ENCODE measurements at regions not wholly inside any gene's neighbourhood (a gene's known extent, or its start where the extent isn't known, plus 50 kb on each side); places are given as distances from the start of the nearest gene placed in this dataset.
"Not testable (repeated sequence)": the region's sequence is repeated elsewhere in the genome, so short reads cannot be mapped to it uniquely, and the experiment has no call there.

GRCh38 chr2:107437807-107438206, 388.9 kb upstream of the RGPD4 start:
- DNase-seq = no peak
- in situ Hi-C loops (cut with HindIII; ENCODE audit: low pct_ligation_motif_present, low pct_unique_long_range_greater_than_20kb, low sequenced_read_pairs) = no loop called here

GRCh38 chr2:107448160-107448559, 378.5 kb upstream of the RGPD4 start:
- in situ Hi-C loops (cut with HindIII; ENCODE audit: low pct_ligation_motif_present, low pct_unique_long_range_greater_than_20kb, low sequenced_read_pairs) = no loop called here
- no peak for DNase-seq

DNA sequence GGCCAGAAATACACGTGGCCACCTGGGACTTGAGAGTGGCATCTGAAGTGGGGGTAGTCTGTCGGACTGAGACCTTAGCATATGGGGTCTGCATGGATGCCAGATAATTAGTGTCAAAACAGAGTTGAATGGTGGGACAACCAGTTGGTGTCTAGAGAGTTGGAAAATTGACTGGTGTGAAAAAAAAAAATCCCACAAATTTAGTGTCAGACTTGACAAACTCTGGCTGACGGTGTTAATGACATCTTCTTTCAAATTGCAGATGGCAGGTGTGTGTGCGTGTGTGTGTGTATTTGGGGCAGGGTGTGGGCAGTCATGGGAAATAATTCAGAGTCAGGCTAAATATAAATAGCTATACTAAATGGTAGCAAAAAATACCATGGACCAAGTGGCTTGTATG, 365.4 kb upstream of the RGPD4 start:
- no peak for DNase-seq
- in situ Hi-C loops (cut with HindIII; ENCODE audit: low pct_ligation_motif_present, low pct_unique_long_range_greater_than_20kb, low sequenced_read_pairs) = no loop called here

GRCh38 chr2:107462181-107462580, 364.5 kb upstream of the RGPD4 start:
- in situ Hi-C loops (cut with HindIII; ENCODE audit: low pct_ligation_motif_present, low pct_unique_long_range_greater_than_20kb, low sequenced_read_pairs) = no loop called here
- DNase-seq = no peak

DNA sequence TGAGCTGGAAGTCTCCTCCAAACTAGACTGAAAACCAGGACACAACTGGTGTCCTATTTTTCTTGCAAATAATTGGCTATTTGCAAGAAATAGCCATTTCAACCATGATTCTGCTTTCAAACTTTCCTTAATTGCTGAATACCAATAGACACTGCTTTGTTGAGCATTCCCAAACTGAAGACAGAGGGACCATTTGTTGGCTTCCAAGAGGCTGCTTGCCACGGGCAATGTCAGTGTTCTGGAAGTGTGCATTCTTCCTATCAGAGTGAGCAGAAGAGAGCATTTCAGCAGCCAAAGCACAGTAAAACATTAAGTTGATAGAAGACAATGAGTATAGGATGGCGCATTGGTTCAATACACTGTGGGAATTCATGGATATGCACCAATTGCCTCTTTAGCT, 360.5 kb upstream of the RGPD4 start:
- no peak for DNase-seq
- in situ Hi-C loops (cut with HindIII; ENCODE audit: low pct_ligation_motif_present, low pct_unique_long_range_greater_than_20kb, low sequenced_read_pairs) = no loop called here

DNA sequence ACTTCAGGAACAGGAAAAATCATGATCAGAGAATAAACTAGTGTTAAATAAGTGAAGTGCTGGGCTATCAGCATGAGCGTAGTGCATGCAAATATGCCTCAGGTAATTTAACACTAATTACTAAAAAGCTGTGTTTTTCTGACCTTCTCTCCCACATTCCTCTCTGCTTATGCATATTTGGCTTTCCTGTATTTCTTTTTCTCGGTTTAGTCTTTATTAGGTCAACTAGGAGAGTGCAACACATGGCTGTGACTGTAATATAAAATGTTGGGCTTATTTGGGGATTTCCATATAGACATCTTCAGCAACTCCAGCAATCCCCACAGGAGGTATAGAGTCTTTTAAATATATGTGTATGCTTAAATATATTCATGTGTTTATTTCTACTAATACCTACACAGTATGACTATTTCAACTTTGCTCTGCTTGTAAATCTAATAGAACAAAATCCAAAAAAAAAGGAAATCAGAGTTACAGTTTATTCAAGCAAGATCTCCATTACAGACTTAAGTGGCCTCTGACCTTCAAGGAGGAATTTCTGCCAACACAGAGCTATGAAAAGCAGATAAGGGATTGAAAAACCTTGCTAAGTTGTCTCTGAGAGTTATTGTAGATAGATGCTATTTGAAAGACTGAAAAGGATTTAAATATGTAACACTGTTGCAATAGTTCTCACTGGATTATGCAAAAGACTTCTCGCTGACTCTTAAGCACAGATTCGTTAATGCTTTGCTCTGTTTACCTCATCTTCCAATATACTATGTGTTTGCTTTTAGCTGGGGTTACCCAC, 359.5 kb upstream of the RGPD4 start:
- DNase-seq = no peak
- in situ Hi-C loops (cut with HindIII; ENCODE audit: low pct_ligation_motif_present, low pct_unique_long_range_greater_than_20kb, low sequenced_read_pairs) = no loop called here

- DNase-seq = no peak
- in situ Hi-C loops (cut with HindIII; ENCODE audit: low pct_ligation_motif_present, low pct_unique_long_range_greater_than_20kb, low sequenced_read_pairs) = no loop called here
Measured at GRCh38 chr2:107469437-107469995, 357.2 kb upstream of the RGPD4 start.

DNA sequence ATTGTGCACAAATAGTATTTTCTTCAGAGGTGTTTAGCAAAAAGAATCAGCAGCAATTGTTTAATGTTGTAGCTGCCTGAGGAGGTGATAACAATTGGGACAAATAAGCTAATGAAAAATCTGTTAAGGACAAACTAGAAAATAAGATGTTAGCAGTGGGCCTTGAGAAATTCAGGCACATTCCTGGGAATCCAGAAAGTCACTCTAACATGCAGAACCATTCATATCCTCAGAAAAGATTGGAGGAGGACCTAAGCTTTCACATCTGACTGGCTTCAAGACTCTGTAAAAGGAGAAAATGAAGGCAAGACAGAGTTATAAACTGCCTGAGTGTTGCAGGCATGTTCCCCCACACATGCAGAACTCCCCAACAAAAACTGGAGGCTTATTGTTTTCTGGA, 353.5 kb upstream of the RGPD4 start:
- in situ Hi-C loops (cut with HindIII; ENCODE audit: low pct_ligation_motif_present, low pct_unique_long_range_greater_than_20kb, low sequenced_read_pairs) = no loop called here
- no peak for DNase-seq

DNA sequence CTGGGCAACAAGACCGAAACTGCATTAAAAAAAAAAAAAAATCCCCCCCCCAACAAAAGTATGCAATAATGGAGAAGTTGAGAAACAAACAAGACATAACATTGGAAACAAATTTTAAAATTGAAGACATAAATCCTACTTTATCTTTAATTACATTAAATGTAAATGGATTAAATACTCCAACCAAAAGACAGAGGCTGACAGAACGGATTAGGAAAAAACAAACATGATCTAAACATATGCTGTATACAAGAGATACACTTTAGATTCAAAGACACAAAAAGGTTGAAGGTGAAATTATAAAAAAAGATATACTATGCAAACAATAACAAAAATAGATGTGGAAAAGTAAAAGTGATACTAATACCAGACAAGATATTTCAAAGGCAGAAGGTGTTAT, 350.8 kb upstream of the RGPD4 start:
- in situ Hi-C loops (cut with HindIII; ENCODE audit: low pct_ligation_motif_present, low pct_unique_long_range_greater_than_20kb, low sequenced_read_pairs) = no loop called here
- DNase-seq = no peak

- DNase-seq = no peak
- in situ Hi-C loops (cut with HindIII; ENCODE audit: low pct_ligation_motif_present, low pct_unique_long_range_greater_than_20kb, low sequenced_read_pairs) = no loop called here
Measured at GRCh38 chr2:107502539-107502938, 324.2 kb upstream of the RGPD4 start.

- no peak for DNase-seq
- in situ Hi-C loops (cut with HindIII; ENCODE audit: low pct_ligation_motif_present, low pct_unique_long_range_greater_than_20kb, low sequenced_read_pairs) = no loop called here
Measured at GRCh38 chr2:107511970-107512789, 314.5 kb upstream of the RGPD4 start.

- DNase-seq = no peak
- in situ Hi-C loops (cut with HindIII; ENCODE audit: low pct_ligation_motif_present, low pct_unique_long_range_greater_than_20kb, low sequenced_read_pairs) = no loop called here
Measured at GRCh38 chr2:107525406-107525805, 301.3 kb upstream of the RGPD4 start.

DNA sequence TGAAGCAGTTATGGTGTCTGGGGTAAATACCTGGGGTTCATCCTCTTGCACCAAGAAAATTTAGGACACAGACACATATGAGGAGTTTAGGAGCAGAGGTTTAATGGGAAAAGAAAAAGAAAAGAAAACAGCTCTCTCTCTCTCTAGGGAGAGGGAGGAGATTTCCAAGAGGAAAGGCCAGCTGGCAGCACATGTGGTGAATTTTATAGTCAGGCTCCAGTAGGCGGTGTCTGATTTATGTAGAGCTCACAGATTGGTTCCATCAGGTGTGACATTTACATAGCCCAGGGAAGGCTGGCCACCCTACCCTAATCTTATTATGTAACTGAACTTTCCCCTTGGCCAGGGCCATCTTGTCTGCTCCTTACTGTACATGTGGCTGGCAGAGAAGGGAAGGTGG, 297.5 kb upstream of the RGPD4 start:
- in situ Hi-C loops (cut with HindIII; ENCODE audit: low pct_ligation_motif_present, low pct_unique_long_range_greater_than_20kb, low sequenced_read_pairs) = no loop called here
- no peak for DNase-seq

- in situ Hi-C loops (cut with HindIII; ENCODE audit: low pct_ligation_motif_present, low pct_unique_long_range_greater_than_20kb, low sequenced_read_pairs) = no loop called here
- no peak for DNase-seq
Measured at GRCh38 chr2:107530046-107530445, 296.6 kb upstream of the RGPD4 start.

GRCh38 chr2:107534926-107535325, 291.8 kb upstream of the RGPD4 start:
- in situ Hi-C loops (cut with HindIII; ENCODE audit: low pct_ligation_motif_present, low pct_unique_long_range_greater_than_20kb, low sequenced_read_pairs) = no loop called here
- no peak for DNase-seq

GRCh38 chr2:107535905-107536689, 290.6 kb upstream of the RGPD4 start:
- in situ Hi-C loops (cut with HindIII; ENCODE audit: low pct_ligation_motif_present, low pct_unique_long_range_greater_than_20kb, low sequenced_read_pairs); DNase-seq: not testable (repeated sequence)

GRCh38 chr2:107542314-107542740, 284.4 kb upstream of the RGPD4 start:
- in situ Hi-C loops (cut with HindIII; ENCODE audit: low pct_ligation_motif_present, low pct_unique_long_range_greater_than_20kb, low sequenced_read_pairs) = no loop called here
- no peak for DNase-seq

DNA sequence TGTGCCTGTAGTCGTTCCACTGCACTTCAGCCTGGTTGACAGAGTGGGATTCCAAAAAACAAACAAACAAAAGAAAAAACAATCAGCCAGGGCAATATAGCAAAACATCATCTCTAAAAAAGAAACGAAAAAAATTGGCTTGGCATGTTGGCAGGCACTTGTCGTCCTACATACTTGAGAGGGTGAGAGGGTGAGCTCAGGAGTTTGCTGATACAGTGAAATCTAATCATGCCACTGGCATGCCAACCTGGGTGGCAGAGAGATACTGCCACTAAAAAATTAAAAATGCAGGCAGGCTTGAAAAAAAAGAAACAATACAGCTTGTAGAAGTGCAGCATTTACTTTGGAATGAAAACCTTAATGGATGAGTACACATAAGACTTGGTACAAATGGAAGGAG, 282.9 kb upstream of the RGPD4 start:
- in situ Hi-C loops (cut with HindIII; ENCODE audit: low pct_ligation_motif_present, low pct_unique_long_range_greater_than_20kb, low sequenced_read_pairs) = no loop called here
- DNase-seq = no peak

GRCh38 chr2:107545066-107545465, 281.6 kb upstream of the RGPD4 start:
- DNase-seq = no peak
- in situ Hi-C loops (cut with HindIII; ENCODE audit: low pct_ligation_motif_present, low pct_unique_long_range_greater_than_20kb, low sequenced_read_pairs) = no loop called here

Measured in ACHN (cell line).